ENCODE measurements at regions not wholly inside any gene's neighbourhood (a gene's known extent, or its start where the extent isn't known, plus 50 kb on each side); places are given as distances from the start of the nearest gene placed in this dataset.

DNA sequence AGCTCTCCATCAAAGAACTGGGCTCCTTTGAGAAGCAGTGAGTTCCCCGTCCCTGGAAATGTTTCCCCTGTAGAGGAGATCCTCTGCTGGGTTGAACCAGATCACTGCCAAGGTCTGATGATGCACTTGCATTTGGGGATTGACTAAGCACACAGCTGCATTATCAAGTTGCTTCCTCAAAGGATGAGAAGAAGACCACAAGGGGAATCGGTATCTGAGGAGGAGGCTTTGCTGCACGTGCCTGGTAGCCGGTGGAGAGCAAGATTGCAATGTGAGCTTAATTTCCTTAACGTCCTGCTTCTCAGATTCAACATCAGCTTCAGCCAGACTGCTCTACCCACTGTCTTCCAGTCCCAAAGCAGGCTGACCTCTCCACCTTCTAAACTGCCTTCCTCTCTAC lies 128.8 kb upstream of the STMND1 start:
- TF ChIP-seq, protein P1, sequence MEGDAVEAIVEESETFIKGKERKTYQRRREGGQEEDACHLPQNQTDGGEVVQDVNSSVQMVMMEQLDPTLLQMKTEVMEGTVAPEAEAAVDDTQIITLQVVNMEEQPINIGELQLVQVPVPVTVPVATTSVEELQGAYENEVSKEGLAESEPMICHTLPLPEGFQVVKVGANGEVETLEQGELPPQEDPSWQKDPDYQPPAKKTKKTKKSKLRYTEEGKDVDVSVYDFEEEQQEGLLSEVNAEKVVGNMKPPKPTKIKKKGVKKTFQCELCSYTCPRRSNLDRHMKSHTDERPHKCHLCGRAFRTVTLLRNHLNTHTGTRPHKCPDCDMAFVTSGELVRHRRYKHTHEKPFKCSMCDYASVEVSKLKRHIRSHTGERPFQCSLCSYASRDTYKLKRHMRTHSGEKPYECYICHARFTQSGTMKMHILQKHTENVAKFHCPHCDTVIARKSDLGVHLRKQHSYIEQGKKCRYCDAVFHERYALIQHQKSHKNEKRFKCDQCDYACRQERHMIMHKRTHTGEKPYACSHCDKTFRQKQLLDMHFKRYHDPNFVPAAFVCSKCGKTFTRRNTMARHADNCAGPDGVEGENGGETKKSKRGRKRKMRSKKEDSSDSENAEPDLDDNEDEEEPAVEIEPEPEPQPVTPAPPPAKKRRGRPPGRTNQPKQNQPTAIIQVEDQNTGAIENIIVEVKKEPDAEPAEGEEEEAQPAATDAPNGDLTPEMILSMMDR (IDR thresholded peaks at IDR 0.05): no peak
- Mint-ChIP-seq H3K27me3 (ENCODE audit: unreplicated experiment) (peaks cover 2% of the 10 kb centered on the region), H3K4me3 (ENCODE audit: unreplicated experiment) (no peak overlapping the region), H3K9me3 (ENCODE audit: unreplicated experiment) (no peaks in the 10 kb centered on the region), H3K4me1 (ENCODE audit: unreplicated experiment) (peaks cover 17% of the 10 kb centered on the region), H3K36me3 (ENCODE audit: unreplicated experiment) (no peaks in the 10 kb centered on the region), H3K27ac (ENCODE audit: unreplicated experiment) (no peak overlapping the region)
- no peak for DNase-seq (ENCODE audit: extremely low spot score, unreplicated experiment)

DNA sequence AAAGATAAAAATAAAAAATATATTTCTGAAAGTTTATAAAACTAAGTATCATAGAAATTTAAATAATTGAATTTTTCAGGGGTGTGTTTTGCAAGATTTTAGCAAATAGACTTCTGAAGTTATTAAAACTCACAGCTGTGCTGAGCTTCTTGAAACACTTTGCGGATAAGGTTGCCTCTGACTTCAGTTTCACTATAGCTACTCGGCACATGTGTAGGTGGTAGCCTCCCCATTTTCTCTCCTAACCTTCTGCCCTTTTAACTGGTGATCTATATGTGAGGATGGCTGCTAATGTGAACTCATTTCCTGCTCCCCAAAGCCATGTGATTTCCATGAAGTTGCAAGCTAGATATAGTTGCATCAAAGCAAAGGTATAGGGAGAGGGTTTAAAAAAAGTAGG lies 129.3 kb upstream of the STMND1 start:
- Mint-ChIP-seq H3K9me3 (ENCODE audit: unreplicated experiment) (no peaks in the 10 kb centered on the region), H3K36me3 (ENCODE audit: unreplicated experiment) (no peaks in the 10 kb centered on the region), H3K27ac (ENCODE audit: unreplicated experiment) (no peak overlapping the region), H3K4me1 (ENCODE audit: unreplicated experiment) (peaks cover 17% of the 10 kb centered on the region), H3K4me3 (ENCODE audit: unreplicated experiment) (no peak overlapping the region), H3K27me3 (ENCODE audit: unreplicated experiment) (peaks cover 2% of the 10 kb centered on the region)
- no peak for DNase-seq (ENCODE audit: extremely low spot score, unreplicated experiment)
- TF ChIP-seq, protein P1 (IDR thresholded peaks at IDR 0.05): no peak

DNA sequence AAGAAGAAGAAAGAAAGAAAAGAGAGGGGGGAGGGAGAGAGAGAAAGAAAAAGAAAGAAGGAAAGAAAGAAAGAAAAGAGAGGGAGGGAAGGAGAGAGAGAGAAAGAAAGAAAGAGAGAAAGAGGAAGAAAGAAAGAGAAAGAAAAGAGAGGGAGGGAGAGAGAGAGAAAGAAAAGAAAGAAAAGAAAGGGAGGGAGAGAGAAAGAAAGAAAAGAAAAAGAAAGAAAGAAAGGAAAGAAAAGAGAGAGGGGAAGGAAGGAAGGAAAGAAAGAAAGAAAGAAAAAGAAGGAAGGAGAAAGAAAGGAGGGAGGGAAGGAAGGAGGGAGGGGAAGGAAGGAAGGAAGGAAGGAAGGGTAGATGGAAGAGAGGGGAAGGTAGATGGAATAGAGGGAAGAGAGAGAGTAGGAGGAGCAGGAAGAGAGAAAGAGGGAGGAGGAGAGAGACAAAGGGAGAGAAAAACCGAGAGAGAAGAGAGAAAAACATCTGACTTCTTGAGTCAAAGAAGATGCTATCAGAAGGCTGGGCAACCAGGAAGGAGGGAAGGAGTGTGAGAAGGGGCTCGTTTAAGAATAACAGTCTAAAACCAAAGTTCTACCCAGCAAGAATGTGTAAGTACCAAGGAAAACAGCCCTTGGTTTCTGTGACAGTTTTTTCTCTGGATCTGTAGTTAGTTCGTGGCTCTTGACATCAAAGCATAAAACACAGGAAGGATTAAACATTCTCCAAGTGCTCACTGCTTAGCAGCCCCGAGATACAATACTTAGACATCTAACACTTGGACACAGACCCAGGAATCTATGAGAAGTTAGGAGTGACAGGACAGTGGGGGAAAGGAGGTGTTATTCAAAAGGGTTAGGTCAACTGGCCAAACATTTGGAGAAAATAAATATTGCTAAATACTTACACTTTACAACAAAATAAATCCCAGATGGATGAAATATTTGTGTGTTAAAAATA lies 131.9 kb upstream of the STMND1 start:
- Mint-ChIP-seq H3K36me3 (ENCODE audit: unreplicated experiment) (no peaks in the 10 kb centered on the region), H3K9me3 (ENCODE audit: unreplicated experiment) (no peaks in the 10 kb centered on the region), H3K4me1 (ENCODE audit: unreplicated experiment) (peaks cover 34% of the 10 kb centered on the region), H3K27ac (ENCODE audit: unreplicated experiment) (peak overlapping the region; percentile 56), H3K27me3 (ENCODE audit: unreplicated experiment) (peaks cover 2% of the 10 kb centered on the region), H3K4me3 (ENCODE audit: unreplicated experiment) (no peak overlapping the region)
- TF ChIP-seq, protein P1 (IDR thresholded peaks at IDR 0.05): no peak
- no peak for DNase-seq (ENCODE audit: extremely low spot score, unreplicated experiment)

DNA sequence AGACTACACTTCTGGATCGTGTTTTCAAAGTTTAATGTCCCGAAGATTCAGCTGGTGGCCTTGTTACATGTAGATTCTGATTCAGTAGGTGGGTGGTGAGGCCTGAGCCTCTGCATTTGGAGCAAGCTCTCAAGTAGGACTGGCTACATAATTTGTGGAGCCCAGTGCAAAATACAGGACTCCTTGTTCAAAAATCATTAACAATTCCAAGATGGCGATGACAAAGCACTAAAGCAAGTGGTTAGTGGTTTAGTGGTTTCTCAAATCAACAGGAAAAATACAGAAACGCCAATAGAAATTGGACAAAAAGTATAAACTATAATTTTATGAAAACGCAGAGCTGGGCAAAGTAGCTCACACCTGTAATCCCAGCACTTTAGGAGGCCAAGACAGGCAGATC lies 133.7 kb upstream of the STMND1 start:
- Mint-ChIP-seq H3K4me3 (ENCODE audit: unreplicated experiment) (no peak overlapping the region), H3K9me3 (ENCODE audit: unreplicated experiment) (no peaks in the 10 kb centered on the region), H3K27ac (ENCODE audit: unreplicated experiment) (no peak overlapping the region), H3K4me1 (ENCODE audit: unreplicated experiment) (peaks cover 37% of the 10 kb centered on the region), H3K27me3 (ENCODE audit: unreplicated experiment) (no peaks in the 10 kb centered on the region), H3K36me3 (ENCODE audit: unreplicated experiment) (no peaks in the 10 kb centered on the region)
- TF ChIP-seq, protein P1 (IDR thresholded peaks at IDR 0.05): no peak
- DNase-seq (ENCODE audit: extremely low spot score, unreplicated experiment): no peak

DNA sequence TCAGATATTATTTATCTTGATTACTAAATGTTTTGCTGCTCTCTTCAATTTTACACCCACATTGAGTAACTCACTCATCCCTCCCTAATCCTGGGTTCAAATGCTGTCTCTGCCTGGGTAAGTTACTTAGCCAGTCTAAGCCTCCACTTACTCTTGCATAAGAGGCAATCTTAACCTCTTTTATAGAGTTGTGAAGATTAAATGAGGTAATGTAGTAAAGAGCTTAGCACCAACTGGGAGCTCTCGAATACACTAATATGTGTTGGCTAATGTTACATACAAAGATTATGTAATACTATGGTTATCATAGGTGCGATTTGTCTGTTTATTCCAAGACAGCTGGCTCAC lies 134.4 kb upstream of the STMND1 start:
- no peaks in the 10 kb centered on the region for H3K27me3 Mint-ChIP-seq (ENCODE audit: unreplicated experiment)
- peaks cover 37% of the 10 kb centered on the region for H3K4me1 Mint-ChIP-seq (ENCODE audit: unreplicated experiment)
- TF ChIP-seq, protein P1 (IDR thresholded peaks at IDR 0.05): no peak
- H3K27ac Mint-ChIP-seq (ENCODE audit: unreplicated experiment): no peak overlapping the region
- no peaks in the 10 kb centered on the region for H3K36me3 Mint-ChIP-seq (ENCODE audit: unreplicated experiment)
- H3K4me3 Mint-ChIP-seq (ENCODE audit: unreplicated experiment): no peak overlapping the region
- H3K9me3 Mint-ChIP-seq (ENCODE audit: unreplicated experiment): no peaks in the 10 kb centered on the region
- DNase-seq (ENCODE audit: extremely low spot score, unreplicated experiment): no peak
